ENCODE measurements at regions not wholly inside any gene's neighbourhood (a gene's known extent, or its start where the extent isn't known, plus 50 kb on each side); places are given as distances from the start of the nearest gene placed in this dataset.
A peak's percentile ranks its signal among the peaks of the same experiment; 100 is the strongest.

- Histone ChIP-seq H3K4me2 (no peak overlapping the region), H3K27ac (no peak overlapping the region), H2AFZ (ENCODE audit: low read depth) (no peak overlapping the region), H3K36me3 (ENCODE audit: insufficient read depth) (no peaks in the 10 kb centered on the region), H3K79me2 (ENCODE audit: insufficient read depth, low read depth) (no peaks in the 10 kb centered on the region), H3K4me1 (ENCODE audit: low read depth, poor library complexity, severe bottlenecking) (no peaks in the 10 kb centered on the region), H4K20me1 (ENCODE audit: insufficient read depth) (no peaks in the 10 kb centered on the region), H3K9ac (no peak overlapping the region), H3K27me3 (ENCODE audit: insufficient read depth, low read depth) (no peaks in the 10 kb centered on the region), H3K4me3 (IDR thresholded peaks at IDR 0.05; ENCODE audit: insufficient read depth, low read depth, low read length) (no peak overlapping the region)
- no peak for TF ChIP-seq CTCF (conservative IDR thresholded peaks at IDR 0.05; ENCODE audit: low read depth, low read length)
Observed at GRCh38 chr20:10986586-10986985, 312.8 kb upstream of the JAG1 start.

- no peak for TF ChIP-seq CTCF (conservative IDR thresholded peaks at IDR 0.05; ENCODE audit: low read depth, low read length)
- no peak overlapping the region for H3K27ac ChIP-seq
Observed at GRCh38 chr20:10987651-10988383, 314.0 kb upstream of the JAG1 start.

GRCh38 chr20:10990625-10991382, 317.0 kb upstream of the JAG1 start:
- Histone ChIP-seq H3K4me1 (ENCODE audit: low read depth, poor library complexity, severe bottlenecking) (peaks cover 13% of the 10 kb centered on the region), H3K4me2 (no peak overlapping the region), H4K20me1 (ENCODE audit: insufficient read depth) (no peaks in the 10 kb centered on the region), H3K27ac (no peak overlapping the region), H3K79me2 (ENCODE audit: insufficient read depth, low read depth) (no peaks in the 10 kb centered on the region), H3K4me3 (IDR thresholded peaks at IDR 0.05; ENCODE audit: insufficient read depth, low read depth, low read length) (no peak overlapping the region), H2AFZ (ENCODE audit: low read depth) (no peak overlapping the region), H3K27me3 (ENCODE audit: insufficient read depth, low read depth) (no peaks in the 10 kb centered on the region), H3K9ac (no peak overlapping the region), H3K36me3 (ENCODE audit: insufficient read depth) (no peaks in the 10 kb centered on the region)
- no peak for TF ChIP-seq CTCF (conservative IDR thresholded peaks at IDR 0.05; ENCODE audit: low read depth, low read length)

More at GRCh38 chr20:10987651-10988383, 314.0 kb upstream of the JAG1 start:
- no peaks in the 10 kb centered on the region for H3K27me3 ChIP-seq (ENCODE audit: insufficient read depth, low read depth)
- no peaks in the 10 kb centered on the region for H4K20me1 ChIP-seq (ENCODE audit: insufficient read depth)
- no peak overlapping the region for H3K9ac ChIP-seq
- H3K4me3 ChIP-seq (IDR thresholded peaks at IDR 0.05; ENCODE audit: insufficient read depth, low read depth, low read length): no peak overlapping the region
- H3K4me1 ChIP-seq (ENCODE audit: low read depth, poor library complexity, severe bottlenecking): peaks cover 10% of the 10 kb centered on the region
- H3K36me3 ChIP-seq (ENCODE audit: insufficient read depth): no peaks in the 10 kb centered on the region
- H2AFZ ChIP-seq (ENCODE audit: low read depth): no peak overlapping the region
- H3K79me2 ChIP-seq (ENCODE audit: insufficient read depth, low read depth): no peaks in the 10 kb centered on the region
- no peak overlapping the region for H3K4me2 ChIP-seq

- no peak overlapping the region for H3K27ac ChIP-seq
- peak overlapping the region; percentile 21 for H3K4me2 ChIP-seq
- no peaks in the 10 kb centered on the region for H3K36me3 ChIP-seq (ENCODE audit: insufficient read depth)
- no peaks in the 10 kb centered on the region for H4K20me1 ChIP-seq (ENCODE audit: insufficient read depth)
- TF ChIP-seq CTCF (conservative IDR thresholded peaks at IDR 0.05; ENCODE audit: low read depth, low read length): no peak
- no peak overlapping the region for H2AFZ ChIP-seq (ENCODE audit: low read depth)
- H3K27me3 ChIP-seq (ENCODE audit: insufficient read depth, low read depth): no peaks in the 10 kb centered on the region
- no peaks in the 10 kb centered on the region for H3K79me2 ChIP-seq (ENCODE audit: insufficient read depth, low read depth)
- H3K4me1 ChIP-seq (ENCODE audit: low read depth, poor library complexity, severe bottlenecking): peaks cover 13% of the 10 kb centered on the region
- H3K4me3 ChIP-seq (IDR thresholded peaks at IDR 0.05; ENCODE audit: insufficient read depth, low read depth, low read length): no peak overlapping the region
- H3K9ac ChIP-seq: no peak overlapping the region
Observed at GRCh38 chr20:10992731-10993130, 318.9 kb upstream of the JAG1 start.

All from KMS-11 (cell line).